ENCODE measurements at regions not wholly inside any gene's neighbourhood (a gene's known extent, or its start where the extent isn't known, plus 50 kb on each side); places are given as distances from the start of the nearest gene placed in this dataset.

- no peak for DNase-seq (ENCODE audit: low read depth)
Observed at GRCh38 chr16:64823481-64824075, 298.3 kb downstream of the CDH11 start.

GRCh38 chr16:64809876-64810629, 311.8 kb downstream of the CDH11 start:
- DNase-seq (ENCODE audit: low read depth), result no peak

- DNase-seq (ENCODE audit: low read depth), result no peak
Observed at GRCh38 chr16:64808474-64808873, 313.4 kb downstream of the CDH11 start.

- DNase-seq (ENCODE audit: low read depth), result no peak
Observed at GRCh38 chr16:64791756-64792155, 330.1 kb downstream of the CDH11 start.

GRCh38 chr16:64784635-64785034, 337.2 kb downstream of the CDH11 start:
- no peak for DNase-seq (ENCODE audit: low read depth)

- no peak for DNase-seq (ENCODE audit: low read depth)
Observed at GRCh38 chr16:64782484-64782883, 339.4 kb downstream of the CDH11 start.

GRCh38 chr16:64780445-64780844, 341.4 kb downstream of the CDH11 start:
- no peak for DNase-seq (ENCODE audit: low read depth)

- no peak for DNase-seq (ENCODE audit: low read depth)
Observed at GRCh38 chr16:64778777-64779176, 343.1 kb downstream of the CDH11 start.

GRCh38 chr16:64773638-64774037, 348.2 kb downstream of the CDH11 start:
- DNase-seq (ENCODE audit: low read depth), result no peak

GRCh38 chr16:64773184-64773583, 348.7 kb downstream of the CDH11 start:
- DNase-seq (ENCODE audit: low read depth), result no peak

- DNase-seq (ENCODE audit: low read depth), result no peak
Observed at GRCh38 chr16:64771273-64771672, 350.6 kb downstream of the CDH11 start.

GRCh38 chr16:64762211-64762610, 359.7 kb downstream of the CDH11 start:
- no peak for DNase-seq (ENCODE audit: low read depth)

- peak; percentile 35 for DNase-seq (ENCODE audit: low read depth)
Observed at GRCh38 chr16:64754279-64754678, 367.6 kb downstream of the CDH11 start.

- DNase-seq (ENCODE audit: low read depth), result peak; percentile 15
Observed at GRCh38 chr16:64751906-64752305, 370.0 kb downstream of the CDH11 start.

- no peak for DNase-seq (ENCODE audit: low read depth)
Observed at GRCh38 chr16:64749346-64749745, 372.5 kb downstream of the CDH11 start.

- DNase-seq (ENCODE audit: low read depth), result no peak
Observed at GRCh38 chr16:64745258-64745930, 376.5 kb downstream of the CDH11 start.

- DNase-seq (ENCODE audit: low read depth), result no peak
Observed at GRCh38 chr16:64742455-64743223, 379.2 kb downstream of the CDH11 start.

- no peak for DNase-seq (ENCODE audit: low read depth)
Observed at GRCh38 chr16:64740261-64740660, 381.6 kb downstream of the CDH11 start.

- peak; percentile 14 for DNase-seq (ENCODE audit: low read depth)
Observed at GRCh38 chr16:64738321-64738960, 383.4 kb downstream of the CDH11 start.

- DNase-seq (ENCODE audit: low read depth), result no peak
Observed at GRCh38 chr16:64736857-64737256, 385.0 kb downstream of the CDH11 start.

GRCh38 chr16:64731891-64732290, 390.0 kb downstream of the CDH11 start:
- no peak for DNase-seq (ENCODE audit: low read depth)

- DNase-seq (ENCODE audit: low read depth), result no peak
Observed at GRCh38 chr16:64730261-64730660, 391.6 kb downstream of the CDH11 start.
